H1 (cell line): ENCODE measurements at regions not wholly inside any gene's neighbourhood (a gene's known extent, or its start where the extent isn't known, plus 50 kb on each side); places are given as distances from the start of the nearest gene placed in this dataset.
A peak's percentile ranks its signal among the peaks of the same experiment; 100 is the strongest.

Source experiments
- ATF3 ChIP-seq: IDR thresholded peaks from 2 replicates; pipeline ENCODE4 v1.6.1; 2011; ENCODE audit warnings: low read depth, mild to moderate bottlenecking, low read length; ENCODE audit not compliant: insufficient read depth
- BCL11A ChIP-seq, 2 experiments: IDR thresholded peaks; one replicate each; pipeline ENCODE4 v1.6.1; 2011; ENCODE audit warnings: low read depth in 2 of 2, low read length in 2 of 2, mild to moderate bottlenecking in 2 of 2
- BRCA1 ChIP-seq: IDR thresholded peaks from 2 replicates; pipeline ENCODE4 v1.6.1; 2012; ENCODE audit warnings: low read depth, low read length, improper control_type of control experiment
- CTBP2 ChIP-seq: IDR thresholded peaks from 2 replicates; pipeline ENCODE4 v1.7.0; 2011; ENCODE audit warnings: borderline replicate concordance, mild to moderate bottlenecking, moderate library complexity, mixed read lengths, low read length; ENCODE audit not compliant: insufficient read depth, insufficient read length
- E2F6 ChIP-seq: IDR thresholded peaks from 2 replicates; pipeline ENCODE4 v1.6.1; 2012; ENCODE audit warnings: inconsistent platforms
- EGR1 ChIP-seq: IDR thresholded peaks from 2 replicates; pipeline ENCODE4 v1.6.1; 2011; ENCODE audit warnings: low read depth, low read length, borderline replicate concordance
- EP300 ChIP-seq, 2 experiments: IDR thresholded peaks; 1 replicate in 1 of 2; 2 replicates in 1 of 2; pipeline ENCODE4 v1.6.1; 2011 to 2012; ENCODE audit warnings: low read depth in 2 of 2, low read length in 2 of 2, mild to moderate bottlenecking in 2 of 2, borderline replicate concordance in 1 of 2, inconsistent platforms in 1 of 2, moderate library complexity in 1 of 2
- EZH2 ChIP-seq: fragments of 200-600 bp; sonication (generic); IDR thresholded peaks from 2 replicates; pipeline ENCODE4 v1.7.1; 2012; ENCODE audit warnings: low read depth, mild to moderate bottlenecking, moderate library complexity, low read length, inconsistent platforms; ENCODE audit not compliant: severe bottlenecking
- FOSL1 ChIP-seq: IDR thresholded peaks from 2 replicates; pipeline ENCODE4 v1.6.1; 2011; ENCODE audit warnings: mild to moderate bottlenecking, low read depth, low read length, moderate library complexity; ENCODE audit not compliant: insufficient read depth
- PHF8 ChIP-seq: fragments of 200-600 bp; sonication (generic); conservative IDR thresholded peaks from 2 replicates; pipeline ENCODE4 v1.7.1; 2012; ENCODE audit warnings: low read depth, mild to moderate bottlenecking, inconsistent platforms, low read length, moderate library complexity
- RAD21 ChIP-seq, 2 experiments: IDR thresholded peaks in 1 of 2; conservative IDR thresholded peaks in 1 of 2; 2 replicates each; pipeline ENCODE4 v1.6.1; 2011; ENCODE audit warnings: low read depth in 2 of 2, low read length in 2 of 2, improper control_type of control experiment in 1 of 2, inconsistent platforms in 1 of 2, mild to moderate bottlenecking in 1 of 2, moderate library complexity in 1 of 2
- SIN3A ChIP-seq, 2 experiments: IDR thresholded peaks in 1 of 2; conservative IDR thresholded peaks in 1 of 2; 2 replicates each; pipeline ENCODE4 v1.6.1; 2011 to 2012; ENCODE audit warnings: low read length in 2 of 2, improper control_type of control experiment in 1 of 2, low read depth in 1 of 2, mild to moderate bottlenecking in 1 of 2
- TAF1 ChIP-seq: IDR thresholded peaks from 2 replicates; pipeline ENCODE4 v1.6.1; 2011; ENCODE audit warnings: mild to moderate bottlenecking, low read depth, low read length
- TBP ChIP-seq: IDR thresholded peaks from 2 replicates; pipeline ENCODE4 v1.6.1; 2011; ENCODE audit warnings: low read depth, low read length, improper control_type of control experiment
- YY1 ChIP-seq: IDR thresholded peaks from 2 replicates; pipeline ENCODE4 v1.6.1; 2011; ENCODE audit warnings: low read depth, mild to moderate bottlenecking, low read length
- TF ChIP-seq, protein P1 (sequence below): IDR thresholded peaks from 2 replicates; pipeline ENCODE4 v1.6.1; 2011; ENCODE audit warnings: low read length, improper control_type of control experiment

DNA sequence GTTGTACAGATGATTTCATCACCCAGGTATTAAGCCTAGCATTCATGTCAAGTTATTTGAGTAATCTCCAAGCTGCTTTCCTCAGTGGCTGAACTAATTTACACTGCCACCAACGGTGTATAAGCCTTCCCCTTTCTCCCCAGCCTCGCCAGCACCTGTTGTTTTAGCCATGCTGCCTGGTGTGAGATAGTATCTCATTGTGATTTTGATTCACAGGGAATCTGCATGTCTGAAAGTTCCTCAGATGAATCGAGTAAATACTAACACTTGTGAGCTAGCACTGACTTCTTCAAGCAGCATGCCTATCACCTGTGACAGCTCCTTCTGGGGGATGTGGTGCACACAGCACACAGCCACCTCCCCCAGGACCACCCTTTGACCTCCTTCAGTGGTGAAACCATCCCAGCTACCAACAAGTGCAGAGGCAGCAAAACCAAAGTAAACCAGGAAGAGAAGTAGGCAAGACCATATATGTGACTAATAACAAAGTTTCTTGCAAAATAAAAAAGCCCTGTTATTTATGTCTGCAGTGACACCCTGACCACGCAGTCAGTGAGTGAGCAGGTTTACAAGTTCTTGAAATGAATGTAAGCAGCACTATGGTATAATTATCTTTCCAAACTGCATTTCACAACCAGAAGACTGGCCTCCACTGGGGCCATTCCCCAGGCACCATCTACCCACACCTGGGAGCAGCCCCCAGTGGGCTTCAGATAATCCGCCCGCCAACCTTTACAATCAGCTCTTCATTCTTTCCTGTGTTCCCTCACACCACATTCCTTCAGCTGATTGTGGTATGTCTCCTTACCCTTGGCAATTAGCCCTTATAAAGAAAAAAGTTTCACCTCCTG, 173.8 kb downstream of the ETS2 start (continued):
- TF ChIP-seq CTBP2 = no peak
- TF ChIP-seq TBP = no peak
- no peak for TF ChIP-seq E2F6
- no peak for TF ChIP-seq PHF8
- TF ChIP-seq YY1 = no peak
- no peak for TF ChIP-seq EZH2
- TF ChIP-seq FOSL1 = no peak
- TF ChIP-seq RAD21 (IDR thresholded peaks at IDR 0.05 in 1 of 2, conservative IDR thresholded peaks at IDR 0.05 in 1 of 2; ENCODE audit: low read depth in 2 of 2, low read length in 2 of 2) = peak in 1 of 2 experiments; percentile 9; a peak in 1 of 4 replicates
- TF ChIP-seq EGR1 = no peak
- no peak for TF ChIP-seq BCL11A (IDR thresholded peaks at IDR 0.05; ENCODE audit: low read depth in 2 of 2, low read length in 2 of 2)
- 0 out of 4 replicates have a peak, but pooled peaks have one; percentile 38 to 43 for TF ChIP-seq SIN3A (conservative IDR thresholded peaks at IDR 0.05 in 1 of 2, IDR thresholded peaks at IDR 0.05 in 1 of 2; ENCODE audit: low read depth in 1 of 2, low read length in 2 of 2)
- TF ChIP-seq BRCA1 = no peak
- TF ChIP-seq, protein P1, sequence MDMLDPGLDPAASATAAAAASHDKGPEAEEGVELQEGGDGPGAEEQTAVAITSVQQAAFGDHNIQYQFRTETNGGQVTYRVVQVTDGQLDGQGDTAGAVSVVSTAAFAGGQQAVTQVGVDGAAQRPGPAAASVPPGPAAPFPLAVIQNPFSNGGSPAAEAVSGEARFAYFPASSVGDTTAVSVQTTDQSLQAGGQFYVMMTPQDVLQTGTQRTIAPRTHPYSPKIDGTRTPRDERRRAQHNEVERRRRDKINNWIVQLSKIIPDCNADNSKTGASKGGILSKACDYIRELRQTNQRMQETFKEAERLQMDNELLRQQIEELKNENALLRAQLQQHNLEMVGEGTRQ = no peak
- peak in 1 of 2 experiments; percentile 24; a peak in 1 of 3 replicates for TF ChIP-seq EP300 (IDR thresholded peaks at IDR 0.05; ENCODE audit: borderline replicate concordance in 1 of 2, low read depth in 2 of 2, low read length in 2 of 2)
- no peak for TF ChIP-seq ATF3
- no peak for TF ChIP-seq TAF1
